ENCODE measurements at regions not wholly inside any gene's neighbourhood (a gene's known extent, or its start where the extent isn't known, plus 50 kb on each side); places are given as distances from the start of the nearest gene placed in this dataset.

DNA sequence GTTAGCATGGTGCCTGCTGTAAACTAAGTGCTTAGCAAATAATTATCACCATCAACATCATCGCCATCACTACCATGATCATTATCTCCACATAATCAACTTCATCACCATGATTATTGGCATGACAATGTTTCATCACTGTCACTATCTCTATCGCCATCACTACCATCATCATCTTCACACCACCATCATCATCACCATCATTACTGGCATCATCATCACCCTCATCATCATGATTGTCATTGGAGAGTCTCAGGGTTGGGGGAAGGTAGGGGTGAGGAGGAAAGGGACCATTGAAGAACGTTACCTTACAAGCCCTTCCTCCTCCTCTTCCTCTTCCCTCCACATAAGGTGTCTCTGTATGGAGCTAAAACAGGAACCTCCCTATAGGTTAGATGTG lies 54.9 kb upstream of the GPR26 start:
- no peak for FAIRE-seq
- no peak for DNase-seq (ENCODE audit: insufficient read length, low spot score)
- no peak for TF ChIP-seq SPI1 (IDR thresholded peaks at IDR 0.05; ENCODE audit: low read depth, low read length)
- TF ChIP-seq PAX5 (IDR thresholded peaks at IDR 0.05; ENCODE audit: insufficient read depth, low read length, severe bottlenecking), result no peak
- TF ChIP-seq POLR2A (IDR thresholded peaks at IDR 0.05; ENCODE audit: low read depth, low read length), result no peak
- no peak for TF ChIP-seq POLR2AphosphoS5 (IDR thresholded peaks at IDR 0.05; ENCODE audit: low read depth, low read length)
- TF ChIP-seq POU2F2 (IDR thresholded peaks at IDR 0.05; ENCODE audit: low read depth, low read length), result no peak
- no peak for TF ChIP-seq TAF1 (IDR thresholded peaks at IDR 0.05; ENCODE audit: low read depth, low read length)

DNA sequence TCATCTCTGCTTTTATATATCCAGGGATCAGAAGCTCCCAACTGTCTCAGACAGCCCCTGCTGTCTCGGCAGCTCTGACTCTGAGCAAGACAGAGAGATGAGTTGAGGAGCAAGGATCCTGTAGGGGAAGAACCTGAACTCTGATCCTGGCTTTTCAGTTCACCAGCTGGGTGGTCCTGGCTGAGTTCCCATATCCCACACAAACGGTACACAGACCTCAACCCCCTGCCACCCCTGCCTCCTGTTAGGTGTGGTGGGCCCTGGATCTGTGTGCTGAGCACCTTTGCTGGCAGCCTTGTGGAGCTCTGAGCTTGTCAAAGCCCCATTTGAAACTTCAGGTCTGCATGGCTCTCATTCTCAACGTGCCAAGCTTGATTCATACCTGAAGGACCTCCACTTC lies 54.3 kb upstream of the GPR26 start:
- DNase-seq (ENCODE audit: insufficient read length, low spot score) (no peak), FAIRE-seq (no peak)
- no peak for TF ChIP-seq POLR2A (IDR thresholded peaks at IDR 0.05; ENCODE audit: low read depth, low read length)
- TF ChIP-seq SPI1 (IDR thresholded peaks at IDR 0.05; ENCODE audit: low read depth, low read length), result no peak
- no peak for TF ChIP-seq POLR2AphosphoS5 (IDR thresholded peaks at IDR 0.05; ENCODE audit: low read depth, low read length)
- TF ChIP-seq TAF1 (IDR thresholded peaks at IDR 0.05; ENCODE audit: low read depth, low read length), result no peak
- no peak for TF ChIP-seq POU2F2 (IDR thresholded peaks at IDR 0.05; ENCODE audit: low read depth, low read length)
- no peak for TF ChIP-seq PAX5 (IDR thresholded peaks at IDR 0.05; ENCODE audit: insufficient read depth, low read length, severe bottlenecking)

DNA sequence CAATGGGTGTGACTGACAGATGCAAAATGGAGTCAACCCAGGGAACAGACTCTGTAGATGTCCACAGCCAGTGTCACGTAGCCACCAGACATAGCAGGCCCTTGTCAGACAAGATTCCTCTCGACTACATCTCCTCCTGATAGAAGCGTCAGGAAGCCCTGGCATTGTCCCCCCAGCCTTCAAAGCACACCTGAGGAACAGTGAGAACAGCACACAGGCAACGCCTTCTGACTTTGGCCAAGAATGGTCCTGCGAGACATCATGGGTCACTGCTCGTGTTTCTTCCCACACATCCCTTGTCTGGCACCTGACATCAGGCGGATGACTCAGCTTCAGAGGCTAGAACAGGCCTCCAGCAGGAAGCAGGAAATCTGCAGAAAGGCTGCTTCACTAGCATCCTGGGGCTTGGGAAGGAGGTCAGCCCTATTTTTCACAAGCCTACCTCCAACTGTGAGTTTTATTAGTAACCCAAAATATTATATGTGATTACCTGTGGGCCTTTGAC lies 52.8 kb upstream of the GPR26 start:
- FAIRE-seq (no peak), DNase-seq (ENCODE audit: insufficient read length, low spot score) (no peak)
- TF ChIP-seq PAX5 (IDR thresholded peaks at IDR 0.05; ENCODE audit: insufficient read depth, low read length, severe bottlenecking), result no peak
- no peak for TF ChIP-seq SPI1 (IDR thresholded peaks at IDR 0.05; ENCODE audit: low read depth, low read length)
- TF ChIP-seq TAF1 (IDR thresholded peaks at IDR 0.05; ENCODE audit: low read depth, low read length), result no peak
- no peak for TF ChIP-seq POU2F2 (IDR thresholded peaks at IDR 0.05; ENCODE audit: low read depth, low read length)
- TF ChIP-seq POLR2A (IDR thresholded peaks at IDR 0.05; ENCODE audit: low read depth, low read length), result no peak
- no peak for TF ChIP-seq POLR2AphosphoS5 (IDR thresholded peaks at IDR 0.05; ENCODE audit: low read depth, low read length)

DNA sequence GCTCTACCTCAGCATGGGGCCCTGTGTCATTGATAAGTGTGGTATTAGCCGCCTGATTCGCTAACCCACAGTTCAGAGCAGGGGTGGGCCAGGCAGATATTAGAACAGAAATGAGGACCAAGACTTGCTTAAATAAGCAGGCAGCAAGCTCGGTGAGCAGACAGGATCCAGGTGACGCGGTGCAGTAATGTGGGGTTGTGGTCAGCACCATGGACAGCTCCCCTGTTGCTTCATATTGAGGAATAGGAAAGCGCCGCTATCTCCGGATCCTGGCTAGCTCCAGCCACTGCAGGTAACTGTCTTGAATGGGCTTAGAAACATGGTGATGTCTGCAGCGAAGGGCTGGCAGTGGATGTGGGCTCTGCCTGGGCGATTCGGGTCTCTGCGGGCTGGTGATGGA lies 51.3 kb upstream of the GPR26 start:
- FAIRE-seq (no peak), DNase-seq (ENCODE audit: insufficient read length, low spot score) (peak; percentile 18)
- TF ChIP-seq PAX5 (IDR thresholded peaks at IDR 0.05; ENCODE audit: insufficient read depth, low read length, severe bottlenecking), result no peak
- no peak for TF ChIP-seq POLR2AphosphoS5 (IDR thresholded peaks at IDR 0.05; ENCODE audit: low read depth, low read length)
- TF ChIP-seq POLR2A (IDR thresholded peaks at IDR 0.05; ENCODE audit: low read depth, low read length), result no peak
- no peak for TF ChIP-seq TAF1 (IDR thresholded peaks at IDR 0.05; ENCODE audit: low read depth, low read length)
- no peak for TF ChIP-seq POU2F2 (IDR thresholded peaks at IDR 0.05; ENCODE audit: low read depth, low read length)
